A673 (cell line): ENCODE measurements at regions not wholly inside any gene's neighbourhood (a gene's known extent, or its start where the extent isn't known, plus 50 kb on each side); places are given as distances from the start of the nearest gene placed in this dataset.

Experiments
- BruUV-seq: library from RNA; stranded (reverse); fragments of 400-500 nt; replicated peaks from 2 replicates; lab custom pipeline; 2021; lab: Mats Ljungman, UMichigan
- CTCF ChIA-PET: fragments of 300-600 bp; sonication (Branson Sonifier 250); formaldehyde crosslinking; loops from one replicate; lab custom pipeline; 2022; ENCODE audit warnings: antibody characterized with exemption; lab: Charles Lee
- POLR2A ChIA-PET: fragments of 300-600 bp; sonication (Branson Sonifier 250); formaldehyde crosslinking; loops from one replicate; lab custom pipeline; 2022; ENCODE audit warnings: antibody characterized with exemption; ENCODE audit not compliant: low non-redundant PET; lab: Charles Lee
- DNase-seq: peaks from one replicate; pipeline ENCODE4 v3.0.0-alpha.2; 2015; ENCODE audit warnings: low spot score
- H3K27ac ChIP-seq: fragments of 200-600 bp; sonication (generic); 2 replicates; pipeline ENCODE4 v1.5.1; 2016; ENCODE audit warnings: mixed run types, low read depth, mild to moderate bottlenecking, mixed read lengths, antibody characterized with exemption, low read length; ENCODE audit not compliant: poor library complexity, severe bottlenecking
- H3K27me3 ChIP-seq: fragments of 200-600 bp; sonication (generic); replicated peaks from 2 replicates; pipeline ENCODE4 v1.6.1; 2017; ENCODE audit warnings: mixed run types, low read depth, mild to moderate bottlenecking, mixed read lengths, antibody characterized with exemption, low read length; ENCODE audit not compliant: insufficient read depth, poor library complexity
- H3K36me3 ChIP-seq: fragments of 200-600 bp; sonication (generic); 2 replicates; pipeline ENCODE4 v1.6.1; 2016; ENCODE audit warnings: mixed run types, mild to moderate bottlenecking, mixed read lengths, antibody characterized with exemption, low read length; ENCODE audit not compliant: insufficient read depth, poor library complexity, severe bottlenecking
- H3K4me1 ChIP-seq: fragments of 200-600 bp; sonication (generic); 2 replicates; pipeline ENCODE4 v1.6.1; 2017; ENCODE audit warnings: mixed run types, mild to moderate bottlenecking, mixed read lengths, antibody characterized with exemption, low read length; ENCODE audit not compliant: insufficient read depth, poor library complexity, severe bottlenecking
- H3K4me3 ChIP-seq: fragments of 200-600 bp; sonication (generic); 2 replicates; pipeline ENCODE4 v1.5.1; 2016; ENCODE audit warnings: low read depth, mixed run types, mild to moderate bottlenecking, mixed read lengths, low read length; ENCODE audit not compliant: poor library complexity, severe bottlenecking
- H3K9me3 ChIP-seq: fragments of 200-600 bp; sonication (generic); 2 replicates; pipeline ENCODE4 v1.6.1; 2016; ENCODE audit warnings: mixed run types, low read depth, mild to moderate bottlenecking, mixed read lengths, antibody characterized with exemption, low read length; ENCODE audit not compliant: poor library complexity, severe bottlenecking
- CTCF ChIP-seq: fragments of 300-800, 200-600 bp; sonication (generic); conservative IDR thresholded peaks from 2 replicates; pipeline ENCODE4 v1.5.1; 2017; ENCODE audit warnings: low read depth, mild to moderate bottlenecking, antibody characterized with exemption, low read length, moderate library complexity, mixed read lengths
- EZH2 ChIP-seq: fragments of 200-600 bp; sonication (generic); IDR thresholded peaks from 2 replicates; pipeline ENCODE4 v1.6.1; 2017; ENCODE audit warnings: borderline replicate concordance, low read depth, mild to moderate bottlenecking, mixed read lengths, antibody characterized with exemption, low read length; ENCODE audit not compliant: poor library complexity, severe bottlenecking
- intact Hi-C: fragments of 100-400 bp; cut with micrococcal nuclease; formaldehyde crosslinking; loops from one replicate; pipeline ENCODE4 v1.10.0; 2022; ENCODE audit not compliant: unreplicated experiment

- POLR2A ChIA-PET, result no interaction called here
- no peak overlapping the region for H3K4me3 ChIP-seq
- peak; percentile 61 for DNase-seq
- H3K4me1 ChIP-seq, result peaks cover 43% of the 10 kb centered on the region
- CTCF ChIA-PET, result no interaction called here
- intact Hi-C loops, result no loop called here
- peak overlapping the region; percentile 24 for H3K27ac ChIP-seq
- BruUV-seq, result no TSS peak
- H3K9me3 ChIP-seq, result no peaks in the 10 kb centered on the region
- H3K36me3 ChIP-seq, result no peaks in the 10 kb centered on the region
- H3K27me3 ChIP-seq, result no peaks in the 10 kb centered on the region
- TF ChIP-seq CTCF (no peak), EZH2 (no peak)
Observed at GRCh38 chr2:140013545-140014203, 1233.5 kb upstream of the NXPH2 start.

- Histone ChIP-seq H3K27me3 (no peaks in the 10 kb centered on the region), H3K36me3 (no peaks in the 10 kb centered on the region), H3K27ac (no peak overlapping the region), H3K4me1 (peaks cover 43% of the 10 kb centered on the region), H3K9me3 (no peaks in the 10 kb centered on the region), H3K4me3 (no peak overlapping the region)
- peak; percentile 80 for DNase-seq
- TF ChIP-seq EZH2, result no peak
- no peak for TF ChIP-seq CTCF
- intact Hi-C loops, result no loop called here
- BruUV-seq, result no TSS peak
- ChIA-PET CTCF (no interaction called here), POLR2A (no interaction called here)
Observed at GRCh38 chr2:140011287-140011686, 1231.1 kb upstream of the NXPH2 start.

- CTCF ChIA-PET, result no interaction called here
- DNase-seq, result no peak
- no TSS peak for BruUV-seq
Observed at GRCh38 chr2:140002110-140002509, 1221.9 kb upstream of the NXPH2 start.

More at GRCh38 chr2:140002110-140002509, 1221.9 kb upstream of the NXPH2 start:
- TF ChIP-seq EZH2 (no peak), CTCF (no peak)
- intact Hi-C loops, result no loop called here
- Histone ChIP-seq H3K36me3 (no peaks in the 10 kb centered on the region), H3K27me3 (no peaks in the 10 kb centered on the region), H3K4me1 (no peaks in the 10 kb centered on the region), H3K9me3 (no peaks in the 10 kb centered on the region), H3K4me3 (no peak overlapping the region), H3K27ac (no peak overlapping the region)
- POLR2A ChIA-PET, result no interaction called here
